PC-9 (cell line): ENCODE measurements at regions not wholly inside any gene's neighbourhood (a gene's known extent, or its start where the extent isn't known, plus 50 kb on each side); places are given as distances from the start of the nearest gene placed in this dataset.

ENCODE experiments used
- BruUV-seq: library from RNA; stranded (reverse); fragments of 400-500 nt; replicated peaks from 2 replicates; lab custom pipeline; 2021; lab: Mats Ljungman, UMichigan
- CTCF ChIA-PET: fragments of 300-600 bp; sonication (Branson Sonifier 250); formaldehyde crosslinking; loops from one replicate; lab custom pipeline; 2022; ENCODE audit warnings: antibody characterized with exemption; lab: Charles Lee
- POLR2A ChIA-PET: fragments of 300-600 bp; sonication (Branson Sonifier 250); formaldehyde crosslinking; loops from one replicate; lab custom pipeline; 2022; ENCODE audit warnings: antibody characterized with exemption; ENCODE audit not compliant: unreplicated experiment; lab: Charles Lee
- DNase-seq, 2 experiments: peaks; one replicate each; pipeline versions ENCODE4 v3.0.0 to v3.0.0-alpha.2; 2015 to 2022; ENCODE audit warnings: mixed read lengths in 1 of 2
- H2AFZ ChIP-seq: fragments of 200-600 bp; sonication (generic); 2 replicates; pipeline ENCODE4 v1.8.1; 2017; ENCODE audit warnings: antibody characterized with exemption
- H3F3A ChIP-seq: fragments of 200-600 bp; sonication (generic); 2 replicates; pipeline ENCODE4 v1.8.1; 2017; ENCODE audit warnings: antibody characterized with exemption, mild to moderate bottlenecking, low read depth; ENCODE audit not compliant: insufficient read depth
- H3K27ac ChIP-seq: fragments of 200-600 bp; sonication (generic); 2 replicates; pipeline ENCODE4 v1.6.1; 2016; ENCODE audit warnings: mixed run types
- H3K27me3 ChIP-seq: fragments of 200-600 bp; sonication (generic); 2 replicates; pipeline ENCODE4 v1.6.1; 2016; ENCODE audit warnings: low read depth, mixed run types; ENCODE audit not compliant: insufficient read depth
- H3K36me3 ChIP-seq: fragments of 200-600 bp; sonication (generic); 2 replicates; pipeline ENCODE4 v1.6.1; 2016; ENCODE audit warnings: low read depth, mixed run types
- H3K4me1 ChIP-seq: fragments of 200-600 bp; sonication (generic); replicated peaks from 2 replicates; pipeline ENCODE4 v1.6.1; 2016; ENCODE audit warnings: mixed run types; ENCODE audit not compliant: insufficient read depth
- H3K4me2 ChIP-seq: fragments of 200-600 bp; sonication (generic); 2 replicates; pipeline ENCODE4 v1.6.1; 2017; ENCODE audit warnings: mixed run types
- H3K4me3 ChIP-seq: fragments of 200-600 bp; sonication (generic); 2 replicates; pipeline ENCODE4 v1.6.1; 2016; ENCODE audit warnings: mixed run types
- H3K79me2 ChIP-seq: fragments of 200-600 bp; sonication (generic); 2 replicates; pipeline ENCODE4 v1.6.1; 2017; ENCODE audit warnings: low read depth, mixed run types
- H3K9me2 ChIP-seq: fragments of 200-600 bp; sonication (generic); 2 replicates; pipeline ENCODE4 v1.8.1; 2017; ENCODE audit warnings: mild to moderate bottlenecking; ENCODE audit not compliant: insufficient read depth
- H3K9me3 ChIP-seq: fragments of 200-600 bp; sonication (generic); 2 replicates; pipeline ENCODE4 v1.8.1; 2016; ENCODE audit warnings: low read depth; ENCODE audit not compliant: insufficient read depth
- H4K20me1 ChIP-seq: fragments of 200-600 bp; sonication (generic); 2 replicates; pipeline ENCODE4 v1.8.1; 2017; ENCODE audit not compliant: insufficient read depth
- EZH2 ChIP-seq: fragments of 200-600 bp; sonication (generic); IDR thresholded peaks from 2 replicates; pipeline ENCODE4 v1.8.0; 2017; ENCODE audit warnings: antibody characterized with exemption, low read depth
- intact Hi-C: fragments of 100-400 bp; cut with micrococcal nuclease; formaldehyde crosslinking; loops from one replicate; pipeline ENCODE4 v1.10.0; 2022; ENCODE audit not compliant: unreplicated experiment
- TF ChIP-seq, protein P1 (sequence below): fragments of 200-600 bp; sonication (generic); conservative IDR thresholded peaks from 2 replicates; pipeline ENCODE4 v1.6.1; 2017; ENCODE audit warnings: mixed run types, antibody characterized with exemption, mild to moderate bottlenecking, moderate library complexity

DNA sequence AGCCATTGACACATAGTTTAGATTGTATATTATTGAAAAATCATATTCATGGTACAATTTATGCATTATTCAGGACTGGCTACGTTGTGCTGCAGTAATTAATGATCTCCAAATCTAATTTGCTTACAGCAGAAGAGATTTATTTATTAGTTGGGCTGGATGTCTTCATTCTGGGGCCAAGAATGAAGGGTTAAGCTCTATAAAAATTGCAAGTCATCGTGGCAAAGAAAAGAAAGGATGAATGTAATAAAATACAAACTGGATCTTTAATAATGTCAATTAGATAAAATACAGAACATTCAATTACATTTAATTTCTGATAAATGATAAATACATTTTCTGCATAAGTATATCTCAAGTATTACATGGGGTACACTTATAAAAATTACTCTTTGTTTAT is 151.8 kb upstream of the ANO5 start:
- Histone ChIP-seq H3K4me3 (no peak overlapping the region), H3K27me3 (no peaks in the 10 kb centered on the region), H3K4me1 (no peaks in the 10 kb centered on the region), H3F3A (no peaks in the 10 kb centered on the region), H3K9me2 (no peaks in the 10 kb centered on the region), H2AFZ (no peak overlapping the region), H3K9me3 (no peaks in the 10 kb centered on the region), H4K20me1 (no peaks in the 10 kb centered on the region), H3K79me2 (no peaks in the 10 kb centered on the region), H3K27ac (no peak overlapping the region), H3K36me3 (no peaks in the 10 kb centered on the region), H3K4me2 (no peak overlapping the region)
- no TSS peak for BruUV-seq
- intact Hi-C loops = no loop called here
- DNase-seq = no peak
- CTCF ChIA-PET = no interaction called here
- TF ChIP-seq EZH2 = no peak
- TF ChIP-seq, protein P1, sequence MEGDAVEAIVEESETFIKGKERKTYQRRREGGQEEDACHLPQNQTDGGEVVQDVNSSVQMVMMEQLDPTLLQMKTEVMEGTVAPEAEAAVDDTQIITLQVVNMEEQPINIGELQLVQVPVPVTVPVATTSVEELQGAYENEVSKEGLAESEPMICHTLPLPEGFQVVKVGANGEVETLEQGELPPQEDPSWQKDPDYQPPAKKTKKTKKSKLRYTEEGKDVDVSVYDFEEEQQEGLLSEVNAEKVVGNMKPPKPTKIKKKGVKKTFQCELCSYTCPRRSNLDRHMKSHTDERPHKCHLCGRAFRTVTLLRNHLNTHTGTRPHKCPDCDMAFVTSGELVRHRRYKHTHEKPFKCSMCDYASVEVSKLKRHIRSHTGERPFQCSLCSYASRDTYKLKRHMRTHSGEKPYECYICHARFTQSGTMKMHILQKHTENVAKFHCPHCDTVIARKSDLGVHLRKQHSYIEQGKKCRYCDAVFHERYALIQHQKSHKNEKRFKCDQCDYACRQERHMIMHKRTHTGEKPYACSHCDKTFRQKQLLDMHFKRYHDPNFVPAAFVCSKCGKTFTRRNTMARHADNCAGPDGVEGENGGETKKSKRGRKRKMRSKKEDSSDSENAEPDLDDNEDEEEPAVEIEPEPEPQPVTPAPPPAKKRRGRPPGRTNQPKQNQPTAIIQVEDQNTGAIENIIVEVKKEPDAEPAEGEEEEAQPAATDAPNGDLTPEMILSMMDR = no peak
- POLR2A ChIA-PET = no interaction called here

DNA sequence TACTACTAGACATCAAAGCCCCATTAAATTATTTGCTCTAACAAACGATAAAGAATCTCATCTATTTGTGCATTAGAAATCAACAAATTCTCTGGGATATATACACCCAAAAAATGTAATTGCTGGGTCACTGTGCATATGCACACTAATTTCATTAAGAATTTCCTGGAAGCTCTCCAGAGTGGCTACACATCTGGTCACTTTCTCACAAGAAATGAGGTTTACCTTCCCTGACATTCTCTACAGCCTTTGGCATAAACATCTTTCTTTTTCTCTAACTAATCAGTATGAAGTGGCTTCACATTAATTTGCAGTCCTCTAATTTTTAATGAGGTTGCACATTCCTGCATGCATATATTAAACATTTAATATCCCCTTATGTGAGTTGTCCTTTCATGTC is 150.8 kb upstream of the ANO5 start:
- intact Hi-C loops = no loop called here
- H3K4me3 ChIP-seq = no peak overlapping the region

GRCh38 chr11:22044126-22044525 is 148.8 kb upstream of the ANO5 start:
- Histone ChIP-seq H3K4me2 (no peak overlapping the region), H3K27me3 (no peaks in the 10 kb centered on the region), H3K4me1 (no peaks in the 10 kb centered on the region), H3F3A (no peaks in the 10 kb centered on the region), H2AFZ (no peak overlapping the region), H4K20me1 (no peaks in the 10 kb centered on the region), H3K27ac (no peak overlapping the region), H3K79me2 (no peaks in the 10 kb centered on the region), H3K4me3 (no peak overlapping the region), H3K36me3 (no peaks in the 10 kb centered on the region), H3K9me2 (no peaks in the 10 kb centered on the region; the same call in 1 of the 2 replicates), H3K9me3 (no peaks in the 10 kb centered on the region)
- ChIA-PET CTCF (no interaction called here), POLR2A (no interaction called here)
- BruUV-seq = no TSS peak
- intact Hi-C loops = no loop called here
- DNase-seq = no peak
- TF ChIP-seq, protein P1 = no peak
- no peak for TF ChIP-seq EZH2

More for the DNA sequence above, 150.8 kb upstream of the ANO5 start:
- H2AFZ ChIP-seq = no peak overlapping the region
- no peak overlapping the region for H3K27ac ChIP-seq
- no peak for TF ChIP-seq EZH2
- TF ChIP-seq, protein P1 = no peak
- no peak for DNase-seq
- H3K9me3 ChIP-seq = no peaks in the 10 kb centered on the region
- H3K4me1 ChIP-seq = no peaks in the 10 kb centered on the region
- ChIA-PET POLR2A (no interaction called here), CTCF (no interaction called here)
- no peaks in the 10 kb centered on the region for H3K79me2 ChIP-seq
- H4K20me1 ChIP-seq = no peaks in the 10 kb centered on the region
- H3K9me2 ChIP-seq = no peaks in the 10 kb centered on the region; the same call in 1 of the 2 replicates
- H3K4me2 ChIP-seq = no peak overlapping the region
- H3K36me3 ChIP-seq = no peaks in the 10 kb centered on the region
- H3F3A ChIP-seq = no peaks in the 10 kb centered on the region
- no peaks in the 10 kb centered on the region for H3K27me3 ChIP-seq
- BruUV-seq = no TSS peak
